WTC11 (cell line): ENCODE measurements at regions not wholly inside any gene's neighbourhood (a gene's known extent, or its start where the extent isn't known, plus 50 kb on each side); places are given as distances from the start of the nearest gene placed in this dataset.

Experiments used
- CREM ChIP-seq: sonication (generic); formaldehyde crosslinking; IDR thresholded peaks from 2 replicates; pipeline ENCODE4 v1.8.1; 2022; ENCODE audit warnings: mild to moderate bottlenecking, missing genetic modification reagents, moderate library complexity
- CTCF ChIP-seq: fragments of 200-600 bp; IDR thresholded peaks from 2 replicates; pipeline ENCODE4 v1.8.0; 2022; ENCODE audit warnings: antibody characterized with exemption
- FOXJ3 ChIP-seq: sonication (generic); formaldehyde crosslinking; IDR thresholded peaks from 2 replicates; pipeline ENCODE4 v1.9.0; 2021; ENCODE audit warnings: missing genetic modification reagents, mild to moderate bottlenecking, borderline replicate concordance
- IRF1 ChIP-seq: sonication (generic); formaldehyde crosslinking; IDR thresholded peaks from 2 replicates; pipeline ENCODE4 v1.8.0; 2023; ENCODE audit warnings: missing genetic modification reagents
- IRF2 ChIP-seq: sonication (generic); formaldehyde crosslinking; IDR thresholded peaks from 2 replicates; pipeline ENCODE4 v1.8.0; 2022; ENCODE audit warnings: low read depth, missing genetic modification reagents, borderline replicate concordance
- PRRX2 ChIP-seq: fragments of 250-450 bp; sonication (Bioruptor Pico); IDR thresholded peaks from 2 replicates; pipeline ENCODE4 v1.8.0; 2021; ENCODE audit warnings: mild to moderate bottlenecking
- SMAD3 ChIP-seq: sonication (generic); formaldehyde crosslinking; IDR thresholded peaks from 2 replicates; pipeline ENCODE4 v1.8.0; 2022; ENCODE audit warnings: missing genetic modification reagents, mild to moderate bottlenecking, borderline replicate concordance
- TEAD1 ChIP-seq: sonication (generic); formaldehyde crosslinking; IDR thresholded peaks from 2 replicates; pipeline ENCODE4 v1.8.0; 2022; ENCODE audit warnings: mild to moderate bottlenecking, missing genetic modification reagents
- USF2 ChIP-seq: sonication (generic); formaldehyde crosslinking; IDR thresholded peaks from 2 replicates; pipeline ENCODE4 v1.8.1; 2023; ENCODE audit warnings: mild to moderate bottlenecking, missing genetic modification reagents, moderate library complexity
- ZBTB21 ChIP-seq: sonication (generic); formaldehyde crosslinking; IDR thresholded peaks from 2 replicates; pipeline ENCODE4 v1.8.1; 2023; ENCODE audit warnings: mild to moderate bottlenecking, missing genetic modification reagents, borderline replicate concordance
- TF ChIP-seq, protein P1 (sequence below): sonication (generic); formaldehyde crosslinking; IDR thresholded peaks from 2 replicates; pipeline ENCODE4 v1.8.1; 2022; ENCODE audit warnings: low read depth, missing genetic modification reagents, borderline replicate concordance

DNA sequence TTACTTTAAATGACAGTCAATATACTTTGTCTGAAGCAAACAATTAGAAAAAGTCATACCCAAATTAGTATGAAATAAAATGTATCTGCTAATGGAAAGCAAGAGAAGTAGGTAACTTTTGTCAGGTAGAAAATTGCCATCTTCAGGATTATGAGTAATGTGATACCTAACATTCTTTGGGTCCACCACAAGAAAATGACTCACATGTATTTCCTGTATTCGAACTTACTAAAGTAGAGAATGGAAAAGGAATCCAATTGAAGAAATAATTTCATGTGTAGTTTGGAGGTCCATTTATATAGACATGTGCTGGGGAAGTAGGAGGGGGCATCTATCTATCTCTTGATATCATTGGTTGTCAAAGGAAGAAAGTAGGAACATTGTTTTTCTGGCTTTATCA lies 636.2 kb upstream of the CHAC2 start:
- TF ChIP-seq FOXJ3 (no peak), CTCF (no peak), CREM (CRISPR knock-in tag) (no peak), IRF2 (CRISPR knock-in tag) (no peak), IRF1 (no peak), USF2 (no peak), TEAD1 (no peak), SMAD3 (CRISPR knock-in tag) (no peak), ZBTB21 (CRISPR knock-in tag) (no peak), PRRX2 (CRISPR knock-in tag) (no peak)
- TF ChIP-seq, protein P1, sequence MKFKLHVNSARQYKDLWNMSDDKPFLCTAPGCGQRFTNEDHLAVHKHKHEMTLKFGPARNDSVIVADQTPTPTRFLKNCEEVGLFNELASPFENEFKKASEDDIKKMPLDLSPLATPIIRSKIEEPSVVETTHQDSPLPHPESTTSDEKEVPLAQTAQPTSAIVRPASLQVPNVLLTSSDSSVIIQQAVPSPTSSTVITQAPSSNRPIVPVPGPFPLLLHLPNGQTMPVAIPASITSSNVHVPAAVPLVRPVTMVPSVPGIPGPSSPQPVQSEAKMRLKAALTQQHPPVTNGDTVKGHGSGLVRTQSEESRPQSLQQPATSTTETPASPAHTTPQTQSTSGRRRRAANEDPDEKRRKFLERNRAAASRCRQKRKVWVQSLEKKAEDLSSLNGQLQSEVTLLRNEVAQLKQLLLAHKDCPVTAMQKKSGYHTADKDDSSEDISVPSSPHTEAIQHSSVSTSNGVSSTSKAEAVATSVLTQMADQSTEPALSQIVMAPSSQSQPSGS (CRISPR knock-in tag), result no peak
